Thyroid gland (tissue), 4 donors: ENCODE measurements at regions not wholly inside any gene's neighbourhood (a gene's known extent, or its start where the extent isn't known, plus 50 kb on each side); places are given as distances from the start of the nearest gene placed in this dataset.

Source experiments
- DNase-seq, 2 donors: peaks; one replicate each; pipeline ENCODE4 v3.0.0-alpha.2; 2019
- H3K27ac ChIP-seq, 3 donors: fragments of 200-600 bp; sonication (generic); 1 replicate in 2 of 3; 2 replicates in 1 of 3; pipeline ENCODE4 v1.5.1; 2016 to 2019; ENCODE audit warnings: mild to moderate bottlenecking in 1 of 3, moderate library complexity in 1 of 3
- H3K27me3 ChIP-seq: fragments of 200-600 bp; sonication (generic); one replicate; pipeline ENCODE4 v1.5.1; 2019
- H3K36me3 ChIP-seq, 2 donors: fragments of 200-600 bp; sonication (generic); one replicate each; pipeline ENCODE4 v1.5.1; 2016 to 2019
- H3K4me1 ChIP-seq, 2 donors: fragments of 200-600 bp; sonication (generic); one replicate each; pipeline ENCODE4 v1.5.1; 2017 to 2019
- H3K4me3 ChIP-seq, 3 donors: fragments of 200-600 bp; sonication (generic); replicated peaks in 1 of 3; 1 replicate in 2 of 3; 2 replicates in 1 of 3; pipeline ENCODE4 v1.5.1; 2016; ENCODE audit warnings: mild to moderate bottlenecking in 1 of 3
- H3K9me3 ChIP-seq: fragments of 200-600 bp; sonication (generic); one replicate; pipeline ENCODE4 v1.5.1; 2017
- CTCF ChIP-seq, 6 experiments: fragments of 200-600 bp in 3 of 6; fragments of 450-650 bp in 3 of 6; sonication (generic) in 3 of 6; IDR thresholded peaks; one replicate each; pipeline ENCODE4 v1.5.1; 2016 to 2019; ENCODE audit warnings: antibody characterized with exemption in 6 of 6, mild to moderate bottlenecking in 2 of 6, inconsistent platforms in 1 of 6, moderate library complexity in 1 of 6
- POLR2A ChIP-seq, 2 donors: fragments of 450-650 bp; IDR thresholded peaks; one replicate each; pipeline ENCODE4 v1.6.1; 2017; ENCODE audit warnings: antibody characterized with exemption in 2 of 2, mild to moderate bottlenecking in 2 of 2, moderate library complexity in 1 of 2
- WGBS, 2 donors: methylation state at CpG; one replicate each; pipeline ENCODE4 v1.1.5; 2017; 5-methylcytosine and 5-hydroxymethylcytosine counted together
- intact Hi-C: fragments of 100-400 bp; cut with DNase I; formaldehyde crosslinking; loops from one replicate; pipeline ENCODE4 v1.15.1; 2023

- Histone ChIP-seq H3K9me3 (no peaks in the 10 kb centered on the region), H3K4me3 (no peak overlapping the region), H3K27me3 (no peaks in the 10 kb centered on the region), H3K27ac (no peak overlapping the region), H3K36me3 (no peaks in the 10 kb centered on the region), H3K4me1 (no peaks in the 10 kb centered on the region)
- DNase-seq, result no peak
- no peak for TF ChIP-seq POLR2A (IDR thresholded peaks at IDR 0.05)
- TF ChIP-seq CTCF (IDR thresholded peaks at IDR 0.05), result no peak
- intact Hi-C loops, result no loop called here
- WGBS, 2 donors, result 82 to 87% methylated on average over 2 of the region's 2 CpGs
Measured at GRCh38 chr5:152990649-152991048, 499.8 kb upstream of the GRIA1 start.

GRCh38 chr5:152994033-152994680 is 496.3 kb upstream of the GRIA1 start:
- H3K4me1 ChIP-seq, result no peaks in the 10 kb centered on the region
- H3K27me3 ChIP-seq, result no peaks in the 10 kb centered on the region
- 80 to 83% methylated on average over 5 of the region's 5 CpGs for WGBS, 2 donors
- no peak overlapping the region for H3K27ac ChIP-seq
- no peak for DNase-seq
- intact Hi-C loops, result no loop called here
- no peaks in the 10 kb centered on the region for H3K36me3 ChIP-seq
- TF ChIP-seq CTCF (IDR thresholded peaks at IDR 0.05) (no peak), POLR2A (IDR thresholded peaks at IDR 0.05) (no peak)
- H3K4me3 ChIP-seq, result no peak overlapping the region
- H3K9me3 ChIP-seq, result no peaks in the 10 kb centered on the region

GRCh38 chr5:152995214-152995725 is 495.2 kb upstream of the GRIA1 start:
- no peaks in the 10 kb centered on the region for H3K36me3 ChIP-seq
- H3K4me1 ChIP-seq, result no peaks in the 10 kb centered on the region
- no peak overlapping the region for H3K27ac ChIP-seq
- intact Hi-C loops, result no loop called here
- TF ChIP-seq CTCF (IDR thresholded peaks at IDR 0.05) (no peak), POLR2A (IDR thresholded peaks at IDR 0.05) (no peak)
- H3K4me3 ChIP-seq, result no peak overlapping the region
- DNase-seq, result no peak
- no peaks in the 10 kb centered on the region for H3K27me3 ChIP-seq
- WGBS, 2 donors, result 56 to 61% methylated on average over 1 of the region's 1 CpG
- no peaks in the 10 kb centered on the region for H3K9me3 ChIP-seq

GRCh38 chr5:153005711-153006110 is 484.8 kb upstream of the GRIA1 start:
- Histone ChIP-seq H3K4me3 (no peak overlapping the region), H3K4me1 (no peaks in the 10 kb centered on the region), H3K9me3 (no peaks in the 10 kb centered on the region), H3K36me3 (no peaks in the 10 kb centered on the region), H3K27me3 (no peaks in the 10 kb centered on the region), H3K27ac (no peak overlapping the region)
- no peak for DNase-seq
- 83 to 94% methylated on average over 2 of the region's 2 CpGs for WGBS, 2 donors
- TF ChIP-seq POLR2A (IDR thresholded peaks at IDR 0.05), result no peak
- TF ChIP-seq CTCF (IDR thresholded peaks at IDR 0.05), result no peak
- intact Hi-C loops, result no loop called here

- no peak for TF ChIP-seq POLR2A (IDR thresholded peaks at IDR 0.05)
- no peak for TF ChIP-seq CTCF (IDR thresholded peaks at IDR 0.05)
- 80 to 82% methylated on average over 3 of the region's 3 CpGs for WGBS, 2 donors
- H3K27me3 ChIP-seq, result no peaks in the 10 kb centered on the region
- intact Hi-C loops, result no loop called here
- H3K9me3 ChIP-seq, result no peaks in the 10 kb centered on the region
- no peak overlapping the region for H3K27ac ChIP-seq
- no peak for DNase-seq
- no peaks in the 10 kb centered on the region for H3K4me1 ChIP-seq
- H3K36me3 ChIP-seq, result no peaks in the 10 kb centered on the region
- H3K4me3 ChIP-seq, result no peak overlapping the region
Measured at GRCh38 chr5:153006681-153007080, 483.8 kb upstream of the GRIA1 start.
